HG03457 (cell line): ENCODE measurements at regions not wholly inside any gene's neighbourhood (a gene's known extent, or its start where the extent isn't known, plus 50 kb on each side); places are given as distances from the start of the nearest gene placed in this dataset.
"Not testable (repeated sequence)": the region's sequence is repeated elsewhere in the genome, so short reads cannot be mapped to it uniquely, and the experiment has no call there.

Experiments used
- ATAC-seq: cut with Tn5 transposase; IDR thresholded peaks from one replicate; pipeline ENCODE4 v1.9.1; 2021; ENCODE audit warnings: moderate number of reproducible peaks; ENCODE audit not compliant: unreplicated experiment

GRCh38 chr9:39559384-39559783 is 203.9 kb downstream of the SPATA31A1 start:
- ATAC-seq = not testable (repeated sequence)

- ATAC-seq = not testable (repeated sequence)
Measured at GRCh38 chr9:39566782-39567181, 211.3 kb downstream of the SPATA31A1 start.

GRCh38 chr9:39567396-39567795 is 211.9 kb downstream of the SPATA31A1 start:
- not testable (repeated sequence) for ATAC-seq

GRCh38 chr9:39568900-39569299 is 213.4 kb downstream of the SPATA31A1 start:
- not testable (repeated sequence) for ATAC-seq

- ATAC-seq = not testable (repeated sequence)
Measured at GRCh38 chr9:39573024-39574022, 217.9 kb downstream of the SPATA31A1 start.

GRCh38 chr9:39579000-39579399 is 223.5 kb downstream of the SPATA31A1 start:
- not testable (repeated sequence) for ATAC-seq

- not testable (repeated sequence) for ATAC-seq
Measured at GRCh38 chr9:39581296-39581695, 225.8 kb downstream of the SPATA31A1 start.

GRCh38 chr9:39582677-39583412 is 227.4 kb downstream of the SPATA31A1 start:
- ATAC-seq = not testable (repeated sequence)

- not testable (repeated sequence) for ATAC-seq
Measured at GRCh38 chr9:39583413-39583747, 227.9 kb downstream of the SPATA31A1 start.

- ATAC-seq = not testable (repeated sequence)
Measured at GRCh38 chr9:39585233-39585632, 229.8 kb downstream of the SPATA31A1 start.

GRCh38 chr9:39587844-39588499 is 232.5 kb downstream of the SPATA31A1 start:
- ATAC-seq = no peak

- no peak for ATAC-seq
Measured at GRCh38 chr9:39588500-39589137, 233.2 kb downstream of the SPATA31A1 start.

- not testable (repeated sequence) for ATAC-seq
Measured at GRCh38 chr9:39604089-39604488, 248.6 kb downstream of the SPATA31A1 start.

GRCh38 chr9:39611449-39612231 is 256.2 kb downstream of the SPATA31A1 start:
- peak; percentile 99 for ATAC-seq

GRCh38 chr9:39616480-39616879 is 261.0 kb downstream of the SPATA31A1 start:
- not testable (repeated sequence) for ATAC-seq

GRCh38 chr9:39624048-39624447 is 268.6 kb downstream of the SPATA31A1 start:
- ATAC-seq = not testable (repeated sequence)

GRCh38 chr9:39632071-39632470 is 276.6 kb downstream of the SPATA31A1 start:
- ATAC-seq = not testable (repeated sequence)

GRCh38 chr9:39649029-39649428 is 293.6 kb downstream of the SPATA31A1 start:
- not testable (repeated sequence) for ATAC-seq

- ATAC-seq = peak; percentile 76
Measured at GRCh38 chr9:39656960-39657603, 301.6 kb downstream of the SPATA31A1 start.
